Brain microvascular endothelial cell (primary cell): ENCODE measurements at regions not wholly inside any gene's neighbourhood (a gene's known extent, or its start where the extent isn't known, plus 50 kb on each side); places are given as distances from the start of the nearest gene placed in this dataset.

Source experiments
- DNase-seq: peaks from one replicate; pipeline ENCODE4 v3.0.0-alpha.2; 2020
- H3K27ac ChIP-seq: fragments of 250-450 bp; sonication (Bioruptor Pico); 2 replicates; pipeline ENCODE4 v1.5.1; 2020; ENCODE audit warnings: mild to moderate bottlenecking, moderate library complexity
- H3K27me3 ChIP-seq: fragments of 250-450 bp; sonication (Bioruptor Pico); replicated peaks from 2 replicates; pipeline ENCODE4 v1.5.1; 2020; ENCODE audit warnings: mild to moderate bottlenecking
- H3K36me3 ChIP-seq: fragments of 250-450 bp; sonication (Bioruptor Pico); replicated peaks from 2 replicates; pipeline ENCODE4 v1.5.1; 2020; ENCODE audit warnings: mild to moderate bottlenecking
- H3K4me3 ChIP-seq: 2 replicates; pipeline ENCODE4 v1.5.1; 2011; ENCODE audit warnings: low read depth, mild to moderate bottlenecking, control low read depth, low read length, moderate library complexity
- CTCF ChIP-seq: IDR thresholded peaks from 2 replicates; pipeline ENCODE4 v1.5.1; 2011; ENCODE audit warnings: low read depth, mild to moderate bottlenecking, moderate library complexity, low read length, control low read depth, inconsistent platforms; ENCODE audit errors: missing control alignments
- in situ Hi-C: cut with HindIII; loops from 2 replicates; pipeline ENCODE4 v1.10.0; 2017; ENCODE audit warnings: low sequenced_read_pairs, low pct_ligation_motif_present

- Histone ChIP-seq H3K4me3 (no peak overlapping the region), H3K27ac (no peak overlapping the region), H3K36me3 (no peaks in the 10 kb centered on the region), H3K27me3 (no peaks in the 10 kb centered on the region)
- TF ChIP-seq CTCF, result no peak
- in situ Hi-C loops, result no loop called here
- no peak for DNase-seq
Observed at GRCh38 chr4:66433706-66434105, 763.4 kb upstream of the EPHA5 start.

- H3K4me3 ChIP-seq, result no peak overlapping the region
- peak overlapping the region; percentile 63 for H3K27ac ChIP-seq
- no peak for TF ChIP-seq CTCF
- H3K27me3 ChIP-seq, result no peaks in the 10 kb centered on the region
- no peaks in the 10 kb centered on the region for H3K36me3 ChIP-seq
- peak; percentile 79 for DNase-seq
- in situ Hi-C loops, result no loop called here
Observed at GRCh38 chr4:66430856-66431255, 760.6 kb upstream of the EPHA5 start.

GRCh38 chr4:66429276-66429675 lies 759.0 kb upstream of the EPHA5 start:
- no peak for DNase-seq

GRCh38 chr4:66416425-66416824 lies 746.1 kb upstream of the EPHA5 start:
- Histone ChIP-seq H3K36me3 (no peaks in the 10 kb centered on the region), H3K27me3 (no peaks in the 10 kb centered on the region), H3K27ac (no peak overlapping the region), H3K4me3 (no peak overlapping the region)
- no peak for TF ChIP-seq CTCF
- DNase-seq, result no peak
- in situ Hi-C loops, result no loop called here

More at GRCh38 chr4:66429276-66429675, 759.0 kb upstream of the EPHA5 start:
- Histone ChIP-seq H3K27me3 (no peaks in the 10 kb centered on the region), H3K4me3 (no peak overlapping the region), H3K36me3 (no peaks in the 10 kb centered on the region), H3K27ac (no peak overlapping the region)
- in situ Hi-C loops, result no loop called here
- no peak for TF ChIP-seq CTCF

DNA sequence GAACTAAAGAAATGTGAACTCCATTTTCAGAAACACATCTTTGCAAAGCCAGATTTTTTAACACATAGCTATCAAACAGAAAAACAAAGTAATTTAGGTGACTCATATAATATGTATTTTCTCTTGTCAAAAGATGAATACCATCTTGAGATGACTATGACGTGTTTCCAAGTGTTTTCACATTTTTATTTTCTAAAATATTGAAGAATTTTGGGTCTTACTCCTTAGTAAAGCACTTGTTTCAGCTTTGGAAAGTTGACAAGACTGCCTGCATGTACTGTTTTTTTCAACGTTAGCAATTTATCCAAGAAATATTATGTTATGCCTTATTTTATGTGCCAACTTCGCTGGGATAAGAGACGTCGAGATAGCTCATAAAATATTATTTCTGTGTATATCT lies 733.9 kb upstream of the EPHA5 start:
- no peak overlapping the region for H3K4me3 ChIP-seq
- in situ Hi-C loops, result no loop called here
- H3K36me3 ChIP-seq, result no peaks in the 10 kb centered on the region
- no peak for DNase-seq
- no peak for TF ChIP-seq CTCF
- no peak overlapping the region for H3K27ac ChIP-seq
- no peaks in the 10 kb centered on the region for H3K27me3 ChIP-seq

- TF ChIP-seq CTCF, result no peak
- peak; percentile 3 for DNase-seq
- no peaks in the 10 kb centered on the region for H3K27me3 ChIP-seq
- H3K36me3 ChIP-seq, result no peaks in the 10 kb centered on the region
- in situ Hi-C loops, result no loop called here
- H3K27ac ChIP-seq, result no peak overlapping the region
- H3K4me3 ChIP-seq, result no peak overlapping the region
Observed at GRCh38 chr4:66376921-66377320, 706.6 kb upstream of the EPHA5 start.
